ENCODE measurements at regions not wholly inside any gene's neighbourhood (a gene's known extent, or its start where the extent isn't known, plus 50 kb on each side); places are given as distances from the start of the nearest gene placed in this dataset.

DNA sequence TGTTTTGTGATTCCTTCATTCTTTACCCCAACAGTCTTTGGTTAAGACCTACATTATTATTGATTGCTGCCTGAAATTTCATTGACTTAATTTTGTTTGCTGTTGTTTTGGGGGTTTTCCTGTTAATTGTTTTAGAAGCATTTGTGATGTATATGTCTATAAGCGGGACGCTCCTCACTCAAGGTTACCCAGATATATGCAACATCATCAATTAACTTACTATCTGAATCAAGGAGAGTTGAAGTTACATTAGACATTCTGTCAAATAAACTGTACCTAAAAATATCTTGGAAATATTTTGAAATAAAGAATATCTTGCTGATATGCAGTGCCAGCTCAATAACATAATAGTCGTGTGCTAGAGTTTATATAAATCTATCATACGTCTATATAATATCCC lies 125.9 kb upstream of the CDH18 start:
- ChIA-PET POLR2A (no interaction called here), CTCF (no interaction called here)
- DNase-seq (ENCODE audit: low read depth, low spot score) (no peak), ATAC-seq (no peak)
- H3K27ac ChIP-seq (ENCODE audit: low read length), result no peak overlapping the region
- H3K27me3 ChIP-seq (ENCODE audit: control insufficient read depth, insufficient read depth, low read length), result no peaks in the 10 kb centered on the region
- H3K4me1 ChIP-seq (ENCODE audit: control insufficient read depth, insufficient read depth, low read length), result no peaks in the 10 kb centered on the region; the same call in 1 of the 2 replicates
- TF ChIP-seq, protein P1, sequence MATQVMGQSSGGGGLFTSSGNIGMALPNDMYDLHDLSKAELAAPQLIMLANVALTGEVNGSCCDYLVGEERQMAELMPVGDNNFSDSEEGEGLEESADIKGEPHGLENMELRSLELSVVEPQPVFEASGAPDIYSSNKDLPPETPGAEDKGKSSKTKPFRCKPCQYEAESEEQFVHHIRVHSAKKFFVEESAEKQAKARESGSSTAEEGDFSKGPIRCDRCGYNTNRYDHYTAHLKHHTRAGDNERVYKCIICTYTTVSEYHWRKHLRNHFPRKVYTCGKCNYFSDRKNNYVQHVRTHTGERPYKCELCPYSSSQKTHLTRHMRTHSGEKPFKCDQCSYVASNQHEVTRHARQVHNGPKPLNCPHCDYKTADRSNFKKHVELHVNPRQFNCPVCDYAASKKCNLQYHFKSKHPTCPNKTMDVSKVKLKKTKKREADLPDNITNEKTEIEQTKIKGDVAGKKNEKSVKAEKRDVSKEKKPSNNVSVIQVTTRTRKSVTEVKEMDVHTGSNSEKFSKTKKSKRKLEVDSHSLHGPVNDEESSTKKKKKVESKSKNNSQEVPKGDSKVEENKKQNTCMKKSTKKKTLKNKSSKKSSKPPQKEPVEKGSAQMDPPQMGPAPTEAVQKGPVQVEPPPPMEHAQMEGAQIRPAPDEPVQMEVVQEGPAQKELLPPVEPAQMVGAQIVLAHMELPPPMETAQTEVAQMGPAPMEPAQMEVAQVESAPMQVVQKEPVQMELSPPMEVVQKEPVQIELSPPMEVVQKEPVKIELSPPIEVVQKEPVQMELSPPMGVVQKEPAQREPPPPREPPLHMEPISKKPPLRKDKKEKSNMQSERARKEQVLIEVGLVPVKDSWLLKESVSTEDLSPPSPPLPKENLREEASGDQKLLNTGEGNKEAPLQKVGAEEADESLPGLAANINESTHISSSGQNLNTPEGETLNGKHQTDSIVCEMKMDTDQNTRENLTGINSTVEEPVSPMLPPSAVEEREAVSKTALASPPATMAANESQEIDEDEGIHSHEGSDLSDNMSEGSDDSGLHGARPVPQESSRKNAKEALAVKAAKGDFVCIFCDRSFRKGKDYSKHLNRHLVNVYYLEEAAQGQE (IDR thresholded peaks at IDR 0.05; ENCODE audit: insufficient read depth in 1 of 2, low read depth in 2 of 2, low read length in 1 of 2), result no peak
- H3K36me3 ChIP-seq (ENCODE audit: control insufficient read depth, insufficient read depth, low read length), result no peaks in the 10 kb centered on the region
- H3K4me3 ChIP-seq (ENCODE audit: low read depth in 2 of 2, low read length in 2 of 2), result no peak overlapping the region
- no peaks in the 10 kb centered on the region for H3K9me3 ChIP-seq (ENCODE audit: control insufficient read depth, insufficient read depth, low read depth, low read length)
- no TSS peak for BruUV-seq (replicated peaks)
- intact Hi-C loops (cut with micrococcal nuclease; ENCODE audit: unreplicated experiment) (no loop called here), in situ Hi-C loops (cut with HindIII; ENCODE audit: low pct_unique_long_range_greater_than_20kb, low sequenced_read_pairs) (no loop called here)

DNA sequence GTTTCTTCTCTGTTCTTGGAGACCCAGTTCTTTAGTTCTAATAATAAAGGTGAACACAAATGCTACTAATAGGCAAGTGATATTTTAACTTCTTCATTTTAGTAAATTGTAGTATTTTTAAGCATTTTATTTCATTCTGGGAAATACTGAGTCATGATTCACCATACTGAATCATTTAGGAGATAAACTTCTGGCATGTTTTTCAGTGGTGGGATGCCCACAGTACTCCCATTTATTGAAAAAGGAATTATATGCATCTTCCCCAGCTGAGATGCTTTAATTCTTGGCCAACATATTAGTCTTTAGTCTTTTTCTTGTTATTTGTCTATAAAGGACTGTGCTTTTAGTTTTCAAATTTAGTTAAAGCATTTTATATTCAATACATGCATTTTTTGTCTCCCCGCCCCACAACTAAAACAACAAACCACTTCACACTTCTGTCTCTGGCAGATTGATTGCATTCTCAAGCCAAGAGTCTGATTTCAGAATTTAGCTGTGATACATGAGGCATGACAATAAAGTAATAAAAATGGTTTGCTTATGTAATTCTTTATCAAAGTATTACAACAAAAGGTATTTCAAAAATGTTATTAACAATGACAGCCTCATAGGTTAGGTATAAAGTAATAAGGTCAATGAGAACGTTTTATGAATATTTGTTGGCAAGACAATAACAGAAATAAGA lies 125.2 kb upstream of the CDH18 start:
- intact Hi-C loops (cut with micrococcal nuclease; ENCODE audit: unreplicated experiment), result no loop called here
- Histone ChIP-seq H3K27ac (ENCODE audit: low read length) (no peak overlapping the region), H3K36me3 (ENCODE audit: control insufficient read depth, insufficient read depth, low read length) (no peaks in the 10 kb centered on the region), H3K27me3 (ENCODE audit: control insufficient read depth, insufficient read depth, low read length) (no peaks in the 10 kb centered on the region), H3K4me1 (ENCODE audit: control insufficient read depth, insufficient read depth, low read length) (no peaks in the 10 kb centered on the region; the same call in 1 of the 2 replicates), H3K9me3 (ENCODE audit: control insufficient read depth, insufficient read depth, low read depth, low read length) (no peaks in the 10 kb centered on the region), H3K4me3 (ENCODE audit: low read depth in 2 of 2, low read length in 2 of 2) (no peak overlapping the region)
- DNase-seq (ENCODE audit: low read depth, low spot score), result no peak
- ChIA-PET CTCF (no interaction called here), POLR2A (no interaction called here)
- no TSS peak for BruUV-seq (replicated peaks)
- in situ Hi-C loops (cut with HindIII; ENCODE audit: low pct_unique_long_range_greater_than_20kb, low sequenced_read_pairs), result no loop called here
- no peak for TF ChIP-seq POLR2AphosphoS5 (IDR thresholded peaks at IDR 0.05; ENCODE audit: low read depth, low read length)
- TF ChIP-seq, protein P2, sequence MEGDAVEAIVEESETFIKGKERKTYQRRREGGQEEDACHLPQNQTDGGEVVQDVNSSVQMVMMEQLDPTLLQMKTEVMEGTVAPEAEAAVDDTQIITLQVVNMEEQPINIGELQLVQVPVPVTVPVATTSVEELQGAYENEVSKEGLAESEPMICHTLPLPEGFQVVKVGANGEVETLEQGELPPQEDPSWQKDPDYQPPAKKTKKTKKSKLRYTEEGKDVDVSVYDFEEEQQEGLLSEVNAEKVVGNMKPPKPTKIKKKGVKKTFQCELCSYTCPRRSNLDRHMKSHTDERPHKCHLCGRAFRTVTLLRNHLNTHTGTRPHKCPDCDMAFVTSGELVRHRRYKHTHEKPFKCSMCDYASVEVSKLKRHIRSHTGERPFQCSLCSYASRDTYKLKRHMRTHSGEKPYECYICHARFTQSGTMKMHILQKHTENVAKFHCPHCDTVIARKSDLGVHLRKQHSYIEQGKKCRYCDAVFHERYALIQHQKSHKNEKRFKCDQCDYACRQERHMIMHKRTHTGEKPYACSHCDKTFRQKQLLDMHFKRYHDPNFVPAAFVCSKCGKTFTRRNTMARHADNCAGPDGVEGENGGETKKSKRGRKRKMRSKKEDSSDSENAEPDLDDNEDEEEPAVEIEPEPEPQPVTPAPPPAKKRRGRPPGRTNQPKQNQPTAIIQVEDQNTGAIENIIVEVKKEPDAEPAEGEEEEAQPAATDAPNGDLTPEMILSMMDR (IDR thresholded peaks at IDR 0.05), result no peak
- no peak for TF ChIP-seq SIN3A (IDR thresholded peaks at IDR 0.05; ENCODE audit: borderline replicate concordance, insufficient read depth, low read depth, low read length)
- no peak for TF ChIP-seq TCF7L2 (IDR thresholded peaks at IDR 0.05; ENCODE audit: low read depth, low read length)
- TF ChIP-seq, protein P1 (IDR thresholded peaks at IDR 0.05; ENCODE audit: insufficient read depth in 1 of 2, low read depth in 2 of 2, low read length in 1 of 2), result no peak
- no peak for ATAC-seq
